Mucosa of descending colon (tissue), 3 donors: ENCODE measurements at regions not wholly inside any gene's neighbourhood (a gene's known extent, or its start where the extent isn't known, plus 50 kb on each side); places are given as distances from the start of the nearest gene placed in this dataset.

Experiments used
- ATAC-seq: fragments of 200-7000 bp; cut with Tn5 transposase; one replicate; pipeline ENCODE4 v1.9.1; 2020; ENCODE audit warnings: mild to moderate bottlenecking, moderate library complexity
- DNase-seq, 3 donors: peaks; one replicate each; pipeline ENCODE4 v3.0.0-alpha.2; 2020
- H3K36me3 ChIP-seq: fragments of 200-600 bp; one replicate; pipeline ENCODE4 v1.8.0; 2021; ENCODE audit warnings: low read depth, mild to moderate bottlenecking
- H3K4me1 ChIP-seq: fragments of 200-600 bp; one replicate; pipeline ENCODE4 v1.8.0; 2021; ENCODE audit warnings: low read depth, mild to moderate bottlenecking
- H3K4me3 ChIP-seq: fragments of 200-600 bp; one replicate; pipeline ENCODE4 v1.8.0; 2021; ENCODE audit warnings: mild to moderate bottlenecking
- H3K9me3 ChIP-seq: fragments of 200-600 bp; one replicate; pipeline ENCODE4 v1.8.0; 2021; ENCODE audit warnings: mild to moderate bottlenecking
- intact Hi-C, 2 donors: fragments of 100-400 bp; cut with DNase I in 1 of 2; cut with micrococcal nuclease in 1 of 2; formaldehyde crosslinking; loops; one replicate each; pipeline versions ENCODE4 v1.11.0 to v1.11.1; 2022; cut with DNase I, micrococcal nuclease
- TF ChIP-seq, protein P1 (sequence below): fragments of 200-600 bp; IDR thresholded peaks from one replicate; pipeline ENCODE4 v1.8.0; 2022; ENCODE audit warnings: antibody characterized with exemption, mild to moderate bottlenecking
- donor health status: DM: no; HTN: no; CAD: no; lungs with moderate emphysema.
- donor health status: DM: no; HTN: no; CAD: no.
- donor health status: DM: no; HTN: yes; CAD: no.

DNA sequence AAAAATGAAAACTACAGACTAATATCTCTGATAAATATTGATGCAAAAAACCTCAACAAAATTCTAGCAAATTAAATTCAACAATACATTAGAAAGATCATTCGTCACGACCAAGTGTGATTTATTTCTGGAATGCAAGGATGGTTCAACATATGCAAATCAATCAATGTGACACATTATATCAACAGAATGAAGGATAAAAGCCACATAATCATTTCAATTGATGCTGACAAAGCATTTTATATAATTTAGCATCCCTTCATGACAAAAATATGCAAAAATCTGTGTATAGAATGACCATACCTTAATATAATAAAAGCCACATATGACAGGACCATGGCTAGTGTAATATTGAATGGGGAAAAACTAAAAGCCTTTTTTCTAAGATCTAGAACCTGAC, 457.2 kb upstream of the SPANXN1 start:
- intact Hi-C loops: no loop called here
- DNase-seq (no peak), ATAC-seq (no peak)
- Histone ChIP-seq H3K4me3 (no peak overlapping the region), H3K36me3 (no peaks in the 10 kb centered on the region), H3K9me3 (peaks cover 13% of the 10 kb centered on the region), H3K4me1 (no peaks in the 10 kb centered on the region)
- TF ChIP-seq, protein P1, sequence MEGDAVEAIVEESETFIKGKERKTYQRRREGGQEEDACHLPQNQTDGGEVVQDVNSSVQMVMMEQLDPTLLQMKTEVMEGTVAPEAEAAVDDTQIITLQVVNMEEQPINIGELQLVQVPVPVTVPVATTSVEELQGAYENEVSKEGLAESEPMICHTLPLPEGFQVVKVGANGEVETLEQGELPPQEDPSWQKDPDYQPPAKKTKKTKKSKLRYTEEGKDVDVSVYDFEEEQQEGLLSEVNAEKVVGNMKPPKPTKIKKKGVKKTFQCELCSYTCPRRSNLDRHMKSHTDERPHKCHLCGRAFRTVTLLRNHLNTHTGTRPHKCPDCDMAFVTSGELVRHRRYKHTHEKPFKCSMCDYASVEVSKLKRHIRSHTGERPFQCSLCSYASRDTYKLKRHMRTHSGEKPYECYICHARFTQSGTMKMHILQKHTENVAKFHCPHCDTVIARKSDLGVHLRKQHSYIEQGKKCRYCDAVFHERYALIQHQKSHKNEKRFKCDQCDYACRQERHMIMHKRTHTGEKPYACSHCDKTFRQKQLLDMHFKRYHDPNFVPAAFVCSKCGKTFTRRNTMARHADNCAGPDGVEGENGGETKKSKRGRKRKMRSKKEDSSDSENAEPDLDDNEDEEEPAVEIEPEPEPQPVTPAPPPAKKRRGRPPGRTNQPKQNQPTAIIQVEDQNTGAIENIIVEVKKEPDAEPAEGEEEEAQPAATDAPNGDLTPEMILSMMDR: no peak

DNA sequence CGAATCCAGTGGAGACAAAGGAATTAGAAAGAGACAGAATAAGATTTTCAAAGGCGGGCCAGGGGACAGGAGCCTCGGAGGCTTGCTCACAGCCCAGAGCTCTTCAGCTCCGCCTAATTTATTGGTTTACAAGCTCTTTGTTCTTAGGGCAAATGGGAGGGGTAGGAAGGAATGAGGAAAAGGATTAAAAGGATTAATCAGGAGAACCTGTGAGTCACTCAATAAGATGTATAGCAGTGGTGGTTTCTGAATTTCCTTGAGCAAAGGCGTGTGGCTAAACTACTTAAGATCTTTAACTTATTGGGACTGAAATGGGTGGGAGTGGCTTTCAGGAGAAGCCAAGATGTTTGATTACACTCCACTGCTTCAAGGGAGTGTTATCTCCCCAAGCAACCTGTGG, 456.0 kb upstream of the SPANXN1 start:
- no peak for DNase-seq
- Histone ChIP-seq H3K36me3 (no peaks in the 10 kb centered on the region), H3K9me3 (peaks cover 13% of the 10 kb centered on the region), H3K4me1 (no peaks in the 10 kb centered on the region), H3K4me3 (no peak overlapping the region)
- intact Hi-C loops: no loop called here
- TF ChIP-seq, protein P1: no peak
- ATAC-seq: no peak

GRCh38 chrX:144798972-144799371, 448.3 kb upstream of the SPANXN1 start:
- DNase-seq (no peak), ATAC-seq (no peak)
- intact Hi-C loops: no loop called here
- TF ChIP-seq, protein P1: no peak
- H3K4me3 ChIP-seq: no peak overlapping the region
- no peaks in the 10 kb centered on the region for H3K36me3 ChIP-seq
- no peaks in the 10 kb centered on the region for H3K4me1 ChIP-seq
- H3K9me3 ChIP-seq: no peaks in the 10 kb centered on the region

- DNase-seq: no peak
- Histone ChIP-seq H3K4me1 (no peaks in the 10 kb centered on the region), H3K9me3 (no peaks in the 10 kb centered on the region), H3K4me3 (no peak overlapping the region), H3K36me3 (no peaks in the 10 kb centered on the region)
- ATAC-seq: no peak
- intact Hi-C loops: no loop called here
- TF ChIP-seq, protein P1: no peak
Observed at GRCh38 chrX:144801786-144802185, 445.5 kb upstream of the SPANXN1 start.

DNA sequence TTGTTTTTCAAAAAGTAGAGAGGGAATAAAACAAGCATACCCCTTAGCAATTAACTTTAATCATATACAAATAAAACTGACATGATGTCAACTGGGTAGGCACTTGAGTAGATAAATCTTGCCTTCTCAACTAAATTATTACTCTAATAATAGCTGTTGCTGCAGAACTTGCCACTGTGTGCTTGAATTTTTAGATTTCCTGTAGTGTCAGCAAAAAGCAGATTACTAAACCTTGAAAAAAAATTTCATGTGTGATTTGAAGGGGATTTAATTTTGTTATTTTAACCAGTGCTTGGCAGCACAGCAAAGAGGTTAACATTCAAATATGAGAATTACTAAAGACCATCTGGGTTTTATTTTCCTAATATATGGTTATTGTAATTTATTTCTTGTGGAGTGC, 438.3 kb upstream of the SPANXN1 start:
- DNase-seq: no peak
- no peak for ATAC-seq
- no peaks in the 10 kb centered on the region for H3K4me1 ChIP-seq
- H3K4me3 ChIP-seq: no peak overlapping the region
- TF ChIP-seq, protein P1: no peak
- intact Hi-C loops: no loop called here
- H3K9me3 ChIP-seq: no peaks in the 10 kb centered on the region
- no peaks in the 10 kb centered on the region for H3K36me3 ChIP-seq

DNA sequence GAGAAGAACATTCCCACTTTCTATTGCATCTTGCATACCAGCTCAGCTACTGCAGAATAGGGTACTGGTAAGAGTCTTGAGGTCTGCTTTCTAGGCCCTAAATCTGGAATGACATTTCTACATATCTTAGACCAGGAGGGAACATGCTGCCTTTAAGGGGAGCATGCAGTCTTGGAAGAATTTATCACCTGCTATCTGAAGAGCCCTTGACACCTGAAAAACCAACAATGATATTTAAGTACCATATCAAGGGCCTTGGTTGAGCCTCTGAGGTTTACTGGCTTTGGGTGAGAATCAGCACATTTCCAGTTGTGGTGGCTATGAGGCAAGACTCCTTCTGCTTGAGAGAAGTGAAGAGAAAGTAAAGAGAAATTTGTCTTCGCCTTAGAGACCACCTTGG, 436.8 kb upstream of the SPANXN1 start:
- TF ChIP-seq, protein P1: no peak
- Histone ChIP-seq H3K36me3 (no peaks in the 10 kb centered on the region), H3K4me1 (no peaks in the 10 kb centered on the region), H3K9me3 (no peaks in the 10 kb centered on the region), H3K4me3 (no peak overlapping the region)
- DNase-seq (no peak), ATAC-seq (no peak)
- intact Hi-C loops: no loop called here
